Mucosa of gallbladder (tissue), 1 donor: ENCODE measurements at regions not wholly inside any gene's neighbourhood (a gene's known extent, or its start where the extent isn't known, plus 50 kb on each side); places are given as distances from the start of the nearest gene placed in this dataset.

Source experiments
- DNase-seq: peaks from one replicate; pipeline ENCODE4 v3.0.0-alpha.2; 2020; ENCODE audit warnings: low spot score
- donor health status: DM: no; HTN: no; CAD: no.

DNA sequence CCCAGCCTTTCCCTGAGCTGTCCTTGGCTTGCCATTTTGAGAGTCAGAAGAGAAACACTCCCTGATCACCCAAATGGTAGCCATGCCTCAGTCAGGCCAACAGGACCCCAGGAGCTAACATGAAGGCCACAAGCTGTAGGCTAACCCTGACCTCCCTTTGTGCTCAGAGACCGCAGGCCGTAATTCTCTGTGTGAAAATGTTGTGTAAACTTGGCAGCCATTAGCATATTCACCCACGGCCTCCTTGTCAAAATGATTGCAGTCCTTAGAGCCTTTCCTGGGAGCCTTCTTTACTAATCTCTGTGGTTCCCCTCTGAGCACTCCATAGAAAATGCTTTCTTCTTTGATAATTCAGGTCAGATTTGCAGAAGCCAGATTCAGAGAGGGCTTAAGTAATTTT, 418.9 kb downstream of the COG6 start:
- DNase-seq, result no peak

- no peak for DNase-seq
Observed at GRCh38 chr13:40075281-40075680, 419.8 kb downstream of the COG6 start.

- DNase-seq, result no peak
Observed at GRCh38 chr13:40076765-40077362, 421.4 kb downstream of the COG6 start.

GRCh38 chr13:40077396-40078027, 422.1 kb downstream of the COG6 start:
- no peak for DNase-seq

GRCh38 chr13:40079721-40080120, 424.3 kb downstream of the COG6 start:
- no peak for DNase-seq

GRCh38 chr13:40080676-40081075, 425.2 kb downstream of the COG6 start:
- no peak for DNase-seq

- no peak for DNase-seq
Observed at GRCh38 chr13:40082639-40083038, 427.2 kb downstream of the COG6 start.

DNA sequence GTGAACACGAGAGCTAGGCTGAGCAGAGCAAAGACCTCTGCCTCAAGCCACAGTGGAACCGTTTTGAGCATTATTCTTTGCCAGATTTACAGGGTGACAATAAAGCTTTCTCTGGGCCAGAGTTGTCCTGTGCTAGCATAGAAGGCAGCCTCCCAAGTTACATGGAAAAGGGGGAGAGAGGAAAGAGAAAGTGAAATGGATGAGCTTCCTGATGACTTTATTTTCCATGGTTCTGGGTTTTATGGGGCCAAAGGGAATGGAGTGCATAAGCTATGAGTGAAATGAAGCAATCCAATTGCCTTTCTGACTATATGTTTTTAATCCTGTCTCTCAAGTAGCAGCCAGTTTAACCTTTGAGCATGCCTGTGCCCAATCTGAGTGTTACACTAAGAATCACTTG, 428.4 kb downstream of the COG6 start:
- no peak for DNase-seq

DNA sequence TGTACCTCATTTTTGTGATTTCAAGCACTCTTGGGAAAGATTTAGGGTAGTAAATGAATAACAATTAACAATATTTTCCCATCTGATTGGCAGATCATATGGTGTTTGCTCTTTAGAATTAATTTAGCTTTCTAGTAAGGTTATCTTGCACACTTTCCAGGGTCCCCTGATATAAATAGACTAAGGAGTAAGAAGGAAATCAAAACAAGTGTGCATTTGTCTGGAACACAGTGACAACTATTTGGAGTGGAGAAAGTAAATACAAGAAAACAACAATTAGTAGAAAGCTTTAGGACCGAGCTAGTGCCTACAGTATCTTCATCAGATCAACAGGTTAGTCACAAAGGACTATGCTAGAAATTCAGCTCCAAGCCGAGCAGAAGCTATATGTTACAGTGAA, 429.5 kb downstream of the COG6 start:
- no peak for DNase-seq

DNA sequence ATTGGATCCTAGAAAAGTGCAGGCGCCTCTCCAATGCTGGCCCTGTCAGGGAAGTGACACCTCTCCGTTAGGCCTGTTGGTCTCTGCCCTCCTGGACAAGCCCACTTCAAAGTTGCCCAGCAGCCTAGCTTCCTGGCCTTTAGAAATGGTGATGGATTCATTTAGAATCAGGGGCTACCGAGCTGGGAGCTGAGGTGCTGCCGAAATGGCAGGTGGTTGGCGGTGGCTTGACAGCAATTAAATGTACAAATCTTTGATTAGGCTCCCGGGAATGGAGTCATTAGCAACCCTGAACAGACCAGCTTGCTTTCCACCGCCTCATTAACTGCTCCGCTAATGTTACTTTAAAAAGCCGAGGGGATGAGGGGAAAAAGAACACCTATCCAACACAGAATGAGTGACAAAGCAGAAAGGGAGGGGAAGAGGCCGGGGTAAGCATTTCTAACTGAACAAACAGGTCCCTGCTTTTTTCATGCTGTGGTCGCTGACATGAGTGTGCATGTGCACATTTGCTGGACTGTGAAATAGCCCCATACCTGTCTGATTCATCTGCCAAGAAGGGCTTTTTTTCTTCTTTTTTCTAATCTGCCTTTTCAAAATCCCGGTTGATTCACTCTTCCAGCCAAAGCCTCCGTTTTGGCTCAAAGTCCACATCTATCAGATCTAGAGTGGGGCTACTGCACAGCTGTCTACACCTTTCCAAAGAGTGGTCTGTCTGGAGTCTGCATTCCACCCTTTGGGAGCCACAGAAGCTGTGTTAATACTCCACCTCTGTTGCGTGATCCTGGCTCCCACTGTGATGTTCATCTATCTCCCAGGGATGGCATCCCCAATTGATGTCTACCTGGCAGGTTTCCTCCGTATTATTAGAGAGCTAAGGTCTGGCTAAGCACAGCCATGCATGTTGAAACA, 431.9 kb downstream of the COG6 start:
- no peak for DNase-seq

- DNase-seq, result no peak
Observed at GRCh38 chr13:40094056-40094455, 438.6 kb downstream of the COG6 start.

DNA sequence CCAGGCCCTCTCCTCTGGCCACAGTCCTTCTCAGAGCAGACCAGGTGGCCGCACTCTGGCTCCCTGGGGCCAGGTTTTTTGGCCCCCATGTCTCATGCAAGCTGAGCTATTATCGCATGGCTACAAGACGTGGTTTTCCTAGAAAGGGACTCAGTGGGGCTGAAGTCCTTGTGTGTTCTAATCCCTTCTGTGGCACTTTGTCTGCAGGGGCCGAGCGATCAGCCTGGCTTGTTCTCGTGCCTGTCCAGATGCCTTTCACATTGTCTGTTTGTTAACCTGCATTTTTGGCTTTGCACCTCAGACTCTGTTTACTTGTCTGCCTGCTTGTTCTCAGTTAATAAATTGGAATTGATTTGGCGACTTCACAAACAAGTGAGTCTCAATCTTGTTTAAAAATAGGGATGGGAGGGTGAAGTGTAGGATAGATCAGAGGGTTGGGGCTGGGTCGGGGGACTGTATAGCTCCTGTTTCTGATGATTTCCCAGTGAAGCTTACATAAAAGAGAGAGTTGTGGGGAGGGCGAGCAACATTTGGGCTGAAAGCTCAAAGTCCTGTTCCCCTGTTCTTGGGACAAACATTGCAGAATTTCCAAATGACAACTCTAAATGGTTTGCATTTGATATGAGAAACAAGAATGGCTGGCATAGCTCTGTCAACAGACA, 440.4 kb downstream of the COG6 start:
- DNase-seq, result no peak

GRCh38 chr13:40096357-40096901, 441.0 kb downstream of the COG6 start:
- DNase-seq, result no peak

DNA sequence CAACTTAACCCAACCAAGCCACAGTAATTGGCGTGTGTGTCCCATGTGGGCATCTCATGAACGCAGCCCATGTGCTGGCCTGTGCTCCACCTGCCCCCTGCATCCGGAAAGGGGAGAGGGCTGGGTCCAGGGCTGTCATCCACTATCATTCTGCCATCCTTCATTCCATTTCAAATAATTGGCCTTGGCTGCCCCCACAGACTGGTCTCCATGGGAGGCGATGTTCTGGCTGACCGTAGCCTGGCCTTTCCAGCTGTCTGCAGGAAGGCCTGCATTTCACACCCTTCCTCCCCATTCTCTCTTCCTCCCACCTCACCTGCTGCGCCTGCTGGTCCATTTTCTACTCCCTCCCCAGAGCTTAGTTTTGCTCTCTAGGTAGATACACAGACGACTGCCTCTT, 442.8 kb downstream of the COG6 start:
- DNase-seq, result no peak

- DNase-seq, result no peak
Observed at GRCh38 chr13:40101708-40102359, 446.4 kb downstream of the COG6 start.

GRCh38 chr13:40102360-40102727, 446.9 kb downstream of the COG6 start:
- DNase-seq, result no peak

- DNase-seq, result no peak
Observed at GRCh38 chr13:40102854-40103253, 447.4 kb downstream of the COG6 start.

DNA sequence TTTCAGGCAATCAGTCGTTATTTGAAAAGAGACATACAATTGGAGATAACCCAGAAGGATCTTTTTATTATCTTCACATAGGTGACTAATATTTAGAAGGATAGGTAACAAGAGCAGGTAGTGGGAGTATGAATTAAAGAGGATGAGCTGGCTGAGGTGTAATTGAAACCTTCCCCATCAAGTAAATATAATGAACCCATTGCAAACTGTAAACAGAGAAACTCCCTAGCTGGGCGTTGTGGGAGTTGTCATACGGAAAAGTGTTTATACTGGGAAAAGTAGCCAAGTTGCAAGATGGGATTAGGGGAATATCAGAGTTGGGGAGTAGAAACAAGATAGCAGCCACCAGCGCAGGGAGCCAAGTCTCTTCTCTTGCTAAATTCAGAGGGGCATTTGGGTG, 448.4 kb downstream of the COG6 start:
- no peak for DNase-seq

DNA sequence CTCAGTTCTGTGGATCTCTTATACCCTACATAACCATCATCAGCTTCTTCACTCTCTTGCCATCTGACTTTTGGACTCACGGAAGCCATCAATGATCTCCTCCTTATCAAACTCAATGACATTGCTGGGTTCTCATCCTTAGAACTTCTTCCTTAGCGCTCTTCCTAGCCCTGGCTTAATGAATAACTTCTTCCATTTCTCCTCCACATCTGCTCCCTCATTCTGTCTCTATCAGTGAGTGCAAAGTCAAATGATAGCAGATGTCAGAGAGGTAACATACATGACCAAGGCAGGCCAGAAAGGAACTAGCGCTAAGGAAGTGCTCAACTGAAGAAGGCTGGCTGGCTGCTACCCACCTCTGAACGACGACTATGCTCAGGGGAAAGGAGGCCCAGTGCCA, 449.8 kb downstream of the COG6 start:
- no peak for DNase-seq

DNA sequence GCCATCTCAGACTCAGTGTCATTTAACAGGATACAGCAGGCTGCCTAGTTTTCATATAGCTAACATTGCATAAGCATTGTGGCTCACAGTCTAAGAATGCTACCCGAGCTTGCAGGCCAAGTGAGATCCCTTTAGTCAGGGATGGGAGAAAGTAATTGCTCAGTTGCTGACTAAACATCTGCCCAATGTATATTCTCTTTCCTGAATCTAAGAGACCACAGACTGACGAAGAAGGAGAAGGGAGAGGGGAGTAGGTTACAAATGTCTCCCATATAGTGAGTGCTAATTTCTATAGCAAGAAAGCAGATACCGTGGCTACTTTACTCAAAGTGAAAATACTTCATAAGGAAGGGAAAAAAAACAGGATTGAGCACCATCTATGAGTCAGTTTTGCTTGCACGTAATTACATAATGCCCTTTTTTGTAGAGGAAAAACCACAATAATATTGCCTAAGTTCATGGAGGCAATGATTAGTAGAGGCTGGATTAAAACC, 453.9 kb downstream of the COG6 start:
- DNase-seq, result no peak

DNA sequence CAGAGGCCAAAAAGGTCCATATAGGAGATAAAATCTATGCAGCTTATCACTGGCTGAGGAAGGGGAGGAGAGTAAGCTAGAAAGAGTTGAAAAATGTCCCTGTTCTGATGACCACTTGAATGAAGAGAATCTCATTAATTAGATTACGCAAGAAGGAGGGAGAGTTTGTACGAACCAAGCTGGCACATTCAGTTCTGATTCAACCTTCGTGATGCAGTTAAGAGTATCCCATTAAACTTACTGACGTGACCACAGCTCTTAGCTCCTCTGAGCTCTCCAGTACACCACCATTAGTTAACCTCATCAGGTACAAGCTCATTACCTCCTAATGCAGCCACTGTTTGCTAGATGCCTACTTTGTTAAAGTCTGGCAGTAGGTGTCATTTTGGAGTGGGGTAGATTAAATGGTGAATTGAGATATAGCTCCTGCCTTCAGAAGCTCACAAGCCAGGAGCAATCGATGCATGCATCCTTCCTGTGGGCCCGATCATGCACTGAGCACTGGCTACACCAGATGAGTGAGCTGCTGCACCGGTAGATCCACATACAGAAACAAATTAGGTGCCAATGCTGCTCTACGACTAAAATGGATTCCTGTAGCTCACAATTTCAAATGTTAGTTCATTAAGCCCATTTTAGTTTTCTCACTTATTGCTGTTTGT, 458.3 kb downstream of the COG6 start:
- DNase-seq, result no peak
